AG09319 (cell line): ENCODE measurements at regions not wholly inside any gene's neighbourhood (a gene's known extent, or its start where the extent isn't known, plus 50 kb on each side); places are given as distances from the start of the nearest gene placed in this dataset.

ENCODE experiments used
- DNase-seq: peaks from one replicate; pipeline ENCODE4 v3.0.0-alpha.2; 2010; ENCODE audit warnings: low read depth; ENCODE audit errors: extremely low read depth
- CTCF ChIP-seq: IDR thresholded peaks from 2 replicates; pipeline ENCODE4 v1.5.1; 2011; ENCODE audit warnings: low read depth, mild to moderate bottlenecking, inconsistent platforms, low read length, moderate library complexity

GRCh38 chr5:89480406-89481007 lies 597.5 kb upstream of the MEF2C start:
- DNase-seq = no peak
- TF ChIP-seq CTCF = no peak

GRCh38 chr5:89478851-89479250 lies 595.9 kb upstream of the MEF2C start:
- TF ChIP-seq CTCF = no peak
- DNase-seq = no peak

- DNase-seq = no peak
- TF ChIP-seq CTCF = no peak
These were observed 590.2 kb upstream of the MEF2C start for GRCh38 chr5:89473196-89473595.

- peak; percentile 29 for DNase-seq
- TF ChIP-seq CTCF = no peak
These were observed 588.6 kb upstream of the MEF2C start for GRCh38 chr5:89471541-89471940.

GRCh38 chr5:89471115-89471514 lies 588.1 kb upstream of the MEF2C start:
- TF ChIP-seq CTCF = no peak

GRCh38 chr5:89470658-89471057 lies 587.7 kb upstream of the MEF2C start:
- no peak for TF ChIP-seq CTCF
- no peak for DNase-seq

More at GRCh38 chr5:89471115-89471514, 588.1 kb upstream of the MEF2C start:
- no peak for DNase-seq

- TF ChIP-seq CTCF = no peak
- no peak for DNase-seq
These were observed 575.3 kb upstream of the MEF2C start for GRCh38 chr5:89458332-89458656.
